Stimulated activated CD4-positive, alpha-beta T cell treated with anti-CD3 and anti-CD28 coated beads, Interleukin-4, amount 100 ng/mL, for 1 hour (primary cell): ENCODE measurements at regions not wholly inside any gene's neighbourhood (a gene's known extent, or its start where the extent isn't known, plus 50 kb on each side); places are given as distances from the start of the nearest gene placed in this dataset.
"Not testable (repeated sequence)": the region's sequence is repeated elsewhere in the genome, so short reads cannot be mapped to it uniquely, and the experiment has no call there.

ENCODE experiments used
- DNase-seq: peaks from one replicate; pipeline ENCODE4 v3.0.0-alpha.2; 2020

DNA sequence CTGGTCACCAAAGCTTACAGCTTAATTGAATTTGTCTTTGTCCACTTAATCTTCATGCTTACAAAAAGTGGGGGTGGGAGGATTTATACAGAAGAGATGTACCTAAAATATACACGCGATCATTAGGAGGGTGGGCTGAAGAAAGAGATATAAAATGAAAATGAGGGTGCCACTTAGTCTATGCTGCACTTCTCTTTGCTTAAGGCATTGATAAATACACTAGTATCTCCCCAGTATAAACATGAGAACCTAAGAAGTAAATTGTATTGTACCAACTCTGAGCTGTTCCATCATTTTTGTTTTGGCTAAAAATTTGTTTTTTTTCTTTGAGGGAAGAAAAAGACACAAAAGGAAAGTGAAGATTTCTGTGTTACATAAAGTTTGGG is 170.8 kb upstream of the ZNF217 start:
- no peak for DNase-seq

DNA sequence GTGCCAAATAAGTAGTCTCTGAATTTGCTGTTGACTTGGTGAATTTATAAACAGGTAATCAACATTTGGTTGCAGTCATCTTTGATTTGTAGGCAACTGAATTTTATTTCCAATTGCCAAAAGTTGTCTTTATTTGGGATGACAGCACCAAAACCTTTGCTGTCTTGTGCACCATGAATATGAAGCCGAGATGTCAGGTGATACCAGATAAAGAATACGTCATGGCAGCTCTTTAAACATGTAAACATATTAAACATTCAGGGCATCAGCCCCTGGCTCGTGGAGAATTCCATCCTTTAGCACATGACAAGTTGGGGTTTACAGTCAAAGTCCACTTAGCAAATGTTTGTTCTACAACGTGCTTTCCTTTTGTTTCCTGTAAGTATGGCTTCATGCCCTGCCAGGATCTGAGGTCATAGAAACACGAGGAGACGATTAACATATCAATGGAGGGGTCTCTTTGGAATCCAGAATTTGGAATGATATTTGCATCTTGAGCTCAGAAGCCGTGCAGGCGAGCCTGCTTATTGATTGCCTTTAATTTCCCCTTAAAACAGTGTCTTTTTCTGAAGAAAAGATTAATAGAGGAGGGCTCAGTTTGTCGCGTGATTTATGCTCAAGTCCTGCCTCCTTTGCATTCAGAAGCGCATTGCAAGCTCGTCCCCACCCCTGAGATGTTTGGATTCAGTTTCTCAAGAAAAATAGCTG is 170.2 kb upstream of the ZNF217 start:
- no peak for DNase-seq

DNA sequence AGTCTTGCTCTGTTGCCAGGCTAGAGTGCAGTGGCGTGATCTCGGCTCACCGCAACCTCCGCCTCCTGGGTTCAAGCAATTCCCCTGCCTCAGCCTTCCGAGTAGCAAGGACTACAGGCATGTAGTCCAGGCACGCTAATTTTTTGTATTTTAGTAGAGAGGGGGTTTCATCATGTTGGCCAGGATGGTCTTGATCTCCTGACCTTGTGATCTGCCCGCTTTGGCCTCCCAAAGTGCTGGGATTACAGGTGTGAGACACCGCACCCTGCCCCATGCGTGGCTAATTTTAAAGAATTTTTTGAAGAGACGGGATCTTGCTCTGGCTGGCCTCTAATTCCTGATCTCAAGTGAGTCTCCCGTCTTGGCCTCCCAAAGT is 168.8 kb upstream of the ZNF217 start:
- DNase-seq, result not testable (repeated sequence)

DNA sequence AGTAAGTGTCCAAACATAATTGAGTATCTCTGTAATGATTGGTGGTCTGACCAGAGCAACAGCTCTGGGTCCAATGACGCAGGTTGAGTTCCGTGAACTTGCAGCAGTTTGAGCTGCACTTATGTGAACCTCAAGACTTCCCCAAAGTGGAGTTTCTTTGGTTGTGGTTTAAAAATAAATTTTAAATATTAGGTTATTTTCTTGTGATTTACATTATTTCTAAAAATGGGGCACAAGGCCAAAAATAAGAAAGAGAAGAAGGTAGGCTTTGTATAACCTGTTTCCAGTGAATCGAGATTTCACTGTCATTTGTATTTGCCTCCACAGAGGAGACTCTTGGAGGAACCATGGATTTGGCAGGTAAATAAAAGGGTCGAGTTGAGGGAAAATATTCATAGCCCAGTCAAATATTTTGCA is 166.4 kb upstream of the ZNF217 start:
- DNase-seq, result no peak

DNA sequence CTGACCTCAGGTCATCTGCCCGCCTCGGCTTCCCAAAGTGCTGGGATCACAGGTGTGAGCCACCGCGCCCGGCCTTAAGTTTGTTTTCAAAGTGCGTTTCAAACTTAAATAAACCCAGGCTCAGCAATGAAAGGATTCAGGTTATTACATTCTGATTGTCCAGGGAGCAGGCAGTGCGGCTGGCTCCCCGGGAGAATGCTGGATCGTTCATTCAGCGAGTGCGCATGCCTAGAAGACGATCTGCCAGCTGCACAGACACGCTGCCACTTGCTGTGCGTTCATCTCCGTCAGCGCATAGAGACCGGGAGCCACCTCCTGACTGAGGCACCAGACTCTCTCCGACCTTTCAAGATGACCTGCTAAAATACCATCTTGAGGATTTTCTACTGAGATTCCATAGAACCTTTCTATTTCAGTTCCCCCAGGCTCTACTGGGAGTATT is 163.9 kb upstream of the ZNF217 start:
- no peak for DNase-seq

DNA sequence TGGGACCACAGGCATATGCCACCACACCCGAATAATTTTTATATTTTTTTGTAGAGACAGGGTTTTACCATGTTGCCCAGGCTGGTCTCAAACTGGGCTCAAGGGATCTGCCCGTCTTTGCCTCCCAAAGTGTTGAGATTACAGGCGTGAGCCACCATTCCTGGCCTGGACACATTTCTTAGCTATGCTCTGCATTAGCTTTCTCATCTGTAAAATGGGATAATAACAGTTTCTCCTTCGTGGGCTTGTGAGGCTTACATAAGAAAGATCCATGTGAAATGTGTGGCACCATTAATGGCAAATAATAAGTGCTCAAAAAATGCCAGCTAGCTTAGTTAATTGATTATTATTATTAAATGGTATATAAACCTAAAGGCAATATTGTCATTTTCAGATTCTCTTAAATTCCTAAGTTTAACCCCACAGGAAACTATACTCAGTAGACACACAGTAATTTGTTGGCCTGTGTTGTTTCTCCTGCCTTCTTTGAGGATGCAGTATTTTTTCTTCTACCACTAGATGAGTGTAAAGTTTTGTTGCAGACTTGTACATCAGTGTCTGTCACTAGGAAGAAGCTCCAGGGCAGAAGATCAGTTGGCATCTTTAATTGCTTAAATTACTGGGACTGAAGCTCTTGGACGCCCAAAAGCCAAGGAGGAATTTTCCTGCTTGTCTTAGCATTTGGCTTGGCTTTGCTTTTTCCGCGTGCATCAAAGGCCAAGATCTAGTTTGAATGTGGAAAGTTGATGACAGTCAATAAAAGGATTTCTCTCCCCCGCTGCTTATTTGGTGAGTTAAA is 162.3 kb upstream of the ZNF217 start:
- DNase-seq, result no peak

DNA sequence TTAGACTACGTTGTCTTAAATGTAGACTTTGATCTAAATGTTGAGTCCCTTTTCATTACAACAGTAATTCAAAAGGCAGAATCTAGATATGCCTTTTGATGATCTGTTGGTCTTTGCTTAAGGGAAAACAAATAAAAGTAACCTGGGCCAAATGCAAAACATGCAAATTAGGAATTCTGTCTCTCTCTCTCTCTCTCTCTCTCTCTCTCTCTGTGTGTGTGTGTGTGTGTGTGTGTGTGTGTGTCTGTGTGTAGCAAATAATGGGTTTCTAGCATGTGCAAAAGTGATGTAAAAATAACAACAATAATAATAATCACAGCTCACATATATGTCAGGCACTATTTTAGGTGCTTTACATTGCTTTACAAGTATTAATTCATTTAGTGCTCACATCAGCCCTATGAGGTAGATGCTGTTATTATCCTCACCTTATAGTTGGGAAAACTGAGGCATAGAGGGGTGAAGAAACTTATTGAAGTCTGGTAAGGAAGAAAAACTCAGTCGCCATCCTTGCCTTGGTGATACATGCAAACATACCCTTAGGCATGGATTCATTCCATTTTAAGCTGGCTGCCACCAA is 160.3 kb upstream of the ZNF217 start:
- DNase-seq, result no peak

DNA sequence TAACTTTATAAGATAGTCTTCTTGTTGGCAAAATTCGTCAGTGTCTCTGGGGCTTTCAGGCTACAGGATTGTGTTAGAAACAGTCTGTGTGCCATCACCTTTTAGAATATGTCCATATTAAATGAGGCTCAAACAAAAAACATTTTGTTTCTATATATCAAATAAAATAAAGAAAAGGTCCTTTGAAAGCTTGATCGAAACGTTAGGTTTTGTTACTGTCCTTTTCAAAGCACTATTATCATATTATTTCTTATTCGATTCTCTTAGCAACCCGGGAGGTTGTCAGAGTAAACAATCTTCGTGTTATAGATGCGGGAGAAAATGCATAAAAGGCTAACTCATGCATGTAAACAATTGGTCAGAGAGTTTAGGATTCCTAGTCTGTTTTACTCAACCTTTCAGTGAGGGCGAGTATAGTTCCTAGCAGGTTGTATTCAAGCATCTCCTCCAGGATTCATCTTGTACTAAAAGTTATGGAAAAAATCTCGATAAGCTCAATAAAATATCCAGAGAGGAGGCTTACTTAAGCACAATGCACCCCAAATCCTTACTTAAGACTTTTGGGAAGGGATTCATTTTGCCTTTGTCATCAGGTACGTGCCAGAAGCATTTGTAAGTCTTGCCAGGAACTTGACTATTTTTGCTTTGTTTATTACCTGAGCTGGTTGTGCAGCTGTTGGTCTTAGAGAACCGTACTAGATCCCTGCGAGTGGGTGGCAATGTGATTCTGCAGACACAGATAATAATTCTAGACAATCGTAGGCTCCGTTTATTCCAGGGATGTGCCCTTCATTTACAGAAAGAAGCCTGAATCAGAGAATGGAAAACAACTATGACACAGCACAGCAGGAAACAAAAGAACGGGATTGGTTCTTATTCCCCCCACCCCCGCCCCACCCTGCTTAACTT is 159.6 kb upstream of the ZNF217 start:
- DNase-seq, result no peak

DNA sequence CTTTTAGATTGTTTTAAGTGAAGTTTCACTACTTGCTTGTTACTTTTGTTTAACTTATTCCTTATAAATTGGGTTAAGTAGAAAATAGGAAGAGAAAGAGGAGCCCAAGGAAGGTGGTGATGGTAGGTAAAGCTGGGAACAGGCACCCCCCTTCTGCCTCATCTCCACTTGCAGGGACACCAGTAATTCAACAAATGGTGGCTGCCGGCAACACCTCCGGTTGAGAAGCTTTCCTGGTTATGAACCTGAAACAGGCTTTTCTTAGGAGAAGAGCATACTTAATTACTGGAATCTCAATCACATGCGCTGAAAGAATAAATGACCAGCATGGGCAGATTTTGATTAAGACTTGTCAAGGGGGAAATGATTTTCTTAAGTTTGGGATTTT is 158.9 kb upstream of the ZNF217 start:
- DNase-seq, result no peak

DNA sequence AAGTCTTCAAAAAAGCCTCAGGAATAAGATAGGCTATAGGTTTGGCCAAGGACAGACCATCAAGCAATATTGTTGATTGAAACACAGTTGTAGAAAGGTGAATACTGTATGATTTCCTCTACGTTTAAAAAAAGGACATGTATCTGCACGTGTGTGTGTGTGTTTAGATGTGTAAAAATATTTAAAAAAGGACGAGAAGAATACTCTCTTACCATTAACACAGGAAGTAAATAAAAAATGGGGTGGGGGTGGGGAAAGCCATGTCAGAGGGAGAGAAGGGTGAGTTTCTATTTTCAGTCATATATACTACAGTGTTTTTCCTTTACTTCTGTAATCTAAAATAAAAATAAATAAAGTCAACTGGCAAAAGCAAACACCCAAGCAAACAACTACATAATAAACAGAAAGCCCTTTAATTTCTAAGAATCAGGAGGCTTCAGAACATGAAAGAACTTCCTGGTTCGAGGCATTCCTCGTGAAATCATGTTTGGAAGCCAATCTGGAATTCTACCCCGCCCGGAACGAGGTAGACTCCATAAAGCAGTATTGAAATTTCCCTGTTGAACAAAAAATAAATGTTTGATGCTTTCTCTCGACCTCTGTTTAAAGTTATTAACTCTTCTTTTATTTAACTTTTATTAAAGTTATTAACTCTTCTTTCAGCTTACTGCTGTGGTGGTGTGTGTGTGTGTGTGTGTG is 158.1 kb upstream of the ZNF217 start:
- no peak for DNase-seq

DNA sequence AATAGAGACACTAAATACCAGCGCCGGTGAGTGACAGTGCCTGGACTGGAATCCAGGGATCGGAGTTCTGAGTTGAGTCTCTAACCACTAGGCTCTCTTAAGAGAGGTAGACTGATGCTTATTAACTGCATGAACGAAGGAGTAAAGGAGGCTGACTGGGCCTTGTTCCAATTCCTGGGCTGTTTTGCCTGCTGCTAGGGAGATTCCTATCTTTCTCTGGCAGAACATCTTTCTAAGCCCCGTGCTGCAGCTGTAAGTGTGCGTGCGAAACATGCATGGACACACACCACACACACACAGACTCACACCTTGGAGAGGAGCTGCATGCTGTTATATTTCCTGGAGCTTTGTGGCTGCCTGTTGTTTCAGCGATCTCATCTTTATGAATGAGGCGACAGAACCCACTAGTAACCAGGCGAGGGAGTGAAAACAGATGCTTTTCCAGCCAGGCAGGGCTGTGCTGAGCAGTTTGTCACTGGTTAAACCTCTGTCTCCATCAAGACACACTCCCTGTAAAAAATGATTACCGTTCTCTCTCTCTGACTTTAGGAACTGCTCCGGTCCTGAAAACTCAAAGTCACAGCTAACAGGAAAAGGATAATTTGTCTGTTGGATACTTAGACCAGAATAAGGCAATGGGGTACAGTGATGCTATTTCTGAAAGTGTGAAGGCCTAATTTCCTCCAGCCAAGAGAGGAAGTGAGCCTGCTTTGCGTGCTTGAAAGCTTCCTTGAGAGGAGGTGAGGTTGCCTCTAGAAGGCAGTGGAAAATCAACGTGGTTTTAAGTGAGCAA is 157.4 kb upstream of the ZNF217 start:
- DNase-seq, result peak; percentile 12

DNA sequence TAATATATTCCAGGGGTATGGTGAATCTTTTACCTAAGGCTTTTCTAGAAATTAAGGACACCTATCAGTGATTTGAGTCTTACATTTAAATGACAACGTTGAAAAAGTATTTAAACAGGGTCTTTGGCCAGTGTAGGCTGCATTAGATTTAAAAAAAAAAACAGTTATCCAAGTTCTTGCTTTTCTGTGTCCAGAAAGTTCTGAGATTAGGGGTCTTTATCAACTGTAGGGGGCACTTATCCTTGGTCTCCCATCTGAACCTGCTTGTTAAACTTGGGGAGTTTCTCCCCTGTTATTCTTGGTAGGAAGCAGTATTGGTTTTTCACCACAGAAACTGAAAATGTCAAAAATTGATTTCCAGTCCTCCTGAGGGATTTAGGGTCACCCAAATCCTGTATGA is 155.9 kb upstream of the ZNF217 start:
- DNase-seq, result no peak

DNA sequence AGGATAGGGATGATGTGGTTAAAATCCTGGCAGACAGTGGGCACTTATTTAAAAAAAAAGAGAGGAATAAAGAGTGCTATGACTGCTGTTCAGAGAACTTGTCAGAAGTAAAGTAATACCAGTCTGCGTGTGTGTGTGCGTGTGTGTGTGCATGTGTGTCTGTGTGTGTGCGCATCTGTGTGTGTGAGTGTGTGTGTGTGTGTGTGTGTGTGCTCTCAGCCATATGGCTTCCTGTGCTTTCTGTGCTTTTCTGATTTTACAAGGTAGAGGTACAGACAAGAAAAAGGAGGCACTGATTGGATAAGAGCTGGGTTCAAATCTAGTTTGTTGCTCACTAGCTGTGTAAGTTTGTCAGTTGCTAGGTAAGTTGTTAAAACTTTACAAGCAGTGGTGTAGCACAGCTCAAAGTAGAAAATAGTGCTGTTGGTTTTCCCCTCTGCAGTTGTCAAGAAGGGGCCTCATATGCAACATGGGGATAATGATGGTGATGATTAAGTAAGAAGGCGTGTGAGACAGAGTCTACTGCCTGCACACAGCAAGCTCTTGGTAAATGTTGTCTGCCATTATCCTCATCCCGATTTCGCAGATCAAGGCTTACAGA is 155.3 kb upstream of the ZNF217 start:
- no peak for DNase-seq

DNA sequence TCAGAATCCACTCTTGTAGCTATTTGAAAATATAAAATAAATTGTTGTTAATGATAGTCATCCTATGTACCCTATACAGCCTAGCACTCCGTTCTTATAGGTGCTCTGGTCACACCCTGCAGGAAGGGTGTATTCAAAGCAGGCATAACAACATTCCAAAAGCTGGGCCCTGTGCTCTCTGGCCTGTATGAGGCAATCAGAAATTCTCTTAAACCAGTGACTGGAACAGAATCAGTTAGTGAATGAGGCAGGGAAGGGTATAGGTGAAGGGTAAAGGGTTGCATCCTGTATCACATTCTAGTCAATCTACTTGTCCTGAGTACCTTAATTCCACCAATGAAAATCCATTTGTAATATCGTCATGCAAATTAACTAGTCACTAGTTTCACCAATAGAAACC is 154.5 kb upstream of the ZNF217 start:
- no peak for DNase-seq

DNA sequence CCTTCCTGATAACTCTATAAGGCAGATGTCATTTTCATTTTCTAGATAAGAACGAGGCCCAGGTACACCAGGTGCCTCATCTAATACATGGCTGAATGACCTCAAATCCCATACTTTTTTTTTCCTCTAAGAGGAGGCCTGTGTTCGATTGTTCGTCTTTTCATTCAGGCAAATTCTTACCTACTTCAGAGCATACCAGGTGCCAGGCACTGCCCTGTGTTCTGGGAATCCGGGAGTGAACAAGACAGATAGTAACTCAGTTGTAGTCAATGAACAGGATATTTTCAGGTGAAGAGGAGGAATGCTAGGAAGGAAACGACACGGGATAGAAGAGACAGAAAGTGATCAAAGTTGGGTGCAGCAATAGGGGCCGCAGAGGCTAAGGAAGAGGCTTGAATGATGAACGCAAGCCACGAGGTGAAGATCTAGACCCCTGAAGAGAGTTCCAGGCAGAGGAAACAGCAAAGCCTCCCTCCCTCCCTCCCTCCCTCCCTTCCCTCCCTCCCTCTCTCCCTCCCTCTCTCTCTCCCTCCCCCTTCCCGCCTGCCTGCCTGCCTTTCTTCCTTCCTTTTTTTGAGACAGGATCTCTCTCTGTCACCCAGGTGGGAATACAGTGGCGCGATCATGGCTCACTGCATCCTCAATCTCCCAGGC is 150.1 kb upstream of the ZNF217 start:
- no peak for DNase-seq

DNA sequence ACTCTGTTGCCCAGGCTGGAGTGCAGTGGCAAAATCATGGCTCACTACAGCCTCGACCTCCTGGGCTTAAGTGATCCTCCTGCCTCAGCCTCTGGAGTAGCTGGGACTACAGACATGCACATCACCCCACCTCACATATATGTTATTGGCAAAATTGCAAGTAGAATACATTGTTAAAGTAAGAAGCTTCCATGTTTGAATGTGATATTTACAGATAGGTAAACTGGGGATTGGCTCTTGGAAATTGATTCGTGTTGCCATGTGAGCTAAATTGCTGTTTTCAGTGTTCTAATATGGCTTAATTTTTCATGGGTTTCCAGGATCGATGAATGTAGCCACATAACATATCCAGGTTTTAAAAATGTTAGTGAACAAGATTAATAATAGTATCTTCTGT is 149.0 kb upstream of the ZNF217 start:
- DNase-seq, result no peak

DNA sequence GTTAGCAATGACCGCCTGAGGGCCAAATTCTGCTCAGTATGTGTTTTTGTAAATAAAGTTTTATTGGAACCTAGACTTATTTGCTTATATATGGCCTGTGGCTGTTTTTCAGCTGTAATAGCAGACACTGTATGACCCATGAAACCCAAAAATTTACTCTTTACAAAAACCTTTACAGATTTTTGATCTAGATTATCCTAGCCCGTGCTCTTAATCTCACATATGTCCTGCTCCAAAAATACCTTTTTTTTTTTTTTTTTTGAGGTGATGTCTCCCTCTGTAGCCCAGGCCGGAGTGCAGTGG is 148.0 kb upstream of the ZNF217 start:
- DNase-seq, result no peak

DNA sequence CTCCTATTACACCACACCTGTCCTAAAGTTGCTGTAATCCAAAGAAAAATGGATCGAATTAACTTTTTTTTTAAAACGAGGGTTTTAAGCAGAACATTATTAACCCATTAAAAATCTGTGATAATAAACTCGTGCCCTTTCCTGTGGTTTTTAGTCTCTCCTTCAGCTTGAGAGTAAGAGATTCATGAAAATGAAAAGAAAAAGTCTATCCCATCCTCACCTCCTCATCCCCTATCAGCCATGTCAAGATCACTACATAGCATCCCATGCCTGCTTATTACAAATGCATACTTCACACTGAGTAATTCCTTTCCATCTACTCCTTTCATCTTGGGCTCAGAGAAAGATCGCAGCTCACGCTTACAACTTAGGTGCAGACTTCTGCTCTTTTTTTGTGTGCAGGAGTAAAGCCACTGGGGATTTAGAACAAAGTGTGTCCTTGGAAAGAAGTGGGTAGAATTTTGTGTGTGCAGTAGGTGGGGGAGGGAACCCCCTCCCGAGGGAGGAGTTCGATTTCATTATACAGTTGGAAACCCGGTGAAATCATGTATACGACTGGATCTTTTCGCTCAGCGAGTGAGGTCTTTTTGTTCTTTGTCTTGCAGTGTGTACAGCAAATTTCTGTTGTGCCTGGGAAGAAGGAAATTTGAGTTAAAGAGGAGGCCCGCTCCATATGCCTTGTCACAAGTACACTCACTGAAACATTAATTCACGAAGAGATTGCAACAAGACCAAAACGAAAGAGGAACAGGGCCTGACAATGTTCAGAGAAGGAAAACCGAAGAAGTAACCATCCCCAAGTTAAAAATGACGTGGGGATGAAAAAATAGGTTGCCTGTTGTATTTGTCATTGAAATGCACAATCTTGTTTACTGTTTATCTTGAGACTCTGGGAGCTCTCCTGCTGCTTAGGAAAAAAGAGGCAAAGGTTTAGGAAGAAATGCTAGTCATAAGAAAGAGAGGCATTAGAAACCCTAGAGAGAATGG is 146.5 kb upstream of the ZNF217 start:
- DNase-seq, result no peak

DNA sequence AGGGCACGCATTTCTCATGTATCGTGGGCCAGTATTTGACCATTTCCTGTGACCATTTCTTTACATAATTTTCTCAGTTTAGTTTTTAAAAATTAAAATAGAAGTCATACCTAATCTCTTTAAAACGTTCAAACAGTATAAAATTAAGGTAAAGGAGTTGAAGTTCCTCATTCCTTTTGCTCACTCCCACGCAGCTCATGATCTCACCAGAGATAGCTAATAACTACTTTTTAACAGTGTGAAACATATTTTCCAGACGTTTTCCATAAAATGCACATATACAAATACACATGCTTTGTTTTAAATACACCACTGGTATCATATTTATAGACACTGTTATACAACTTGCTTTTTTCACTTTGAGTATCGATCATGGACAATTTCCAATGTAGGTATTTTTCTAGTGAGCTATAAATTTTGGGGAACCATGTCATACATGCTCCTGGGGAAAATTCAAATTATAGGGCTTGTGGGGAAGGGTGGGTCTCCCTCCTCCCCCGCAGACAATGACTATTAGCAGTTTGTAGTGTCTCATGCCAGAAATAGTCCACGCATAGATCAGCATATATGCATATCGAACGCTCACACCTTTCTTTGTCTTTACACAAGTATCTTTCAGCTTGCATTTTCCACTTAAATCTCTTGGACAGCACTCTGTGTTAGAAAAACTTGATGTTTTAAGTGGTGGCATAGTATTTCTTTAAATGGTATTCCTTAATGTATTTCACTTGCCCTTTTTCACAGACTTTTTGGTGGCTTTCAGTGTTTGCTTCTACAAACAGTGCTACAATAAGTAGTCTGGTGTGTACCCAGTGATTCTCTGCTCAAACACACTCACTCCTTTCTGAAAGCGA is 145.5 kb upstream of the ZNF217 start:
- no peak for DNase-seq
